Astrocyte of the spinal cord (primary cell): ENCODE measurements at regions not wholly inside any gene's neighbourhood (a gene's known extent, or its start where the extent isn't known, plus 50 kb on each side); places are given as distances from the start of the nearest gene placed in this dataset.

Experiments used
- DNase-seq: peaks from one replicate; pipeline ENCODE4 v3.0.0; 2011; ENCODE audit warnings: low read depth, low spot score
- H3K4me3 ChIP-seq: 2 replicates; pipeline ENCODE4 v1.5.1; 2011; ENCODE audit warnings: low read depth, mild to moderate bottlenecking, low read length, moderate library complexity
- CTCF ChIP-seq: IDR thresholded peaks from 2 replicates; pipeline ENCODE4 v1.5.1; 2012; ENCODE audit warnings: low read depth, mild to moderate bottlenecking, low read length, inconsistent platforms
- in situ Hi-C: cut with HindIII; loops from 2 replicates; pipeline ENCODE4 v1.10.0; 2017; ENCODE audit warnings: low sequenced_read_pairs

GRCh38 chr18:70636991-70637390, 348.1 kb downstream of the SOCS6 start:
- no peak overlapping the region for H3K4me3 ChIP-seq
- in situ Hi-C loops: no loop called here
- no peak for TF ChIP-seq CTCF
- DNase-seq: no peak

- no peak overlapping the region for H3K4me3 ChIP-seq
- in situ Hi-C loops: no loop called here
- TF ChIP-seq CTCF: no peak
- DNase-seq: no peak
These were observed 345.8 kb downstream of the SOCS6 start for GRCh38 chr18:70634576-70635147.

GRCh38 chr18:70627182-70627802, 338.4 kb downstream of the SOCS6 start:
- in situ Hi-C loops: no loop called here
- H3K4me3 ChIP-seq: no peak overlapping the region
- no peak for TF ChIP-seq CTCF
- no peak for DNase-seq

- no peak overlapping the region for H3K4me3 ChIP-seq
- DNase-seq: no peak
- no peak for TF ChIP-seq CTCF
- in situ Hi-C loops: no loop called here
These were observed 334.0 kb downstream of the SOCS6 start for GRCh38 chr18:70622622-70623419.

- no peak overlapping the region for H3K4me3 ChIP-seq
- TF ChIP-seq CTCF: no peak
- in situ Hi-C loops: no loop called here
- no peak for DNase-seq
These were observed 332.9 kb downstream of the SOCS6 start for GRCh38 chr18:70621710-70622109.

GRCh38 chr18:70620837-70621612, 332.2 kb downstream of the SOCS6 start:
- DNase-seq: no peak
- no peak for TF ChIP-seq CTCF
- H3K4me3 ChIP-seq: no peak overlapping the region
- in situ Hi-C loops: no loop called here
